ENCODE measurements at regions not wholly inside any gene's neighbourhood (a gene's known extent, or its start where the extent isn't known, plus 50 kb on each side); places are given as distances from the start of the nearest gene placed in this dataset.
A peak's percentile ranks its signal among the peaks of the same experiment; 100 is the strongest.
"Not testable (repeated sequence)": the region's sequence is repeated elsewhere in the genome, so short reads cannot be mapped to it uniquely, and the experiment has no call there.

DNA sequence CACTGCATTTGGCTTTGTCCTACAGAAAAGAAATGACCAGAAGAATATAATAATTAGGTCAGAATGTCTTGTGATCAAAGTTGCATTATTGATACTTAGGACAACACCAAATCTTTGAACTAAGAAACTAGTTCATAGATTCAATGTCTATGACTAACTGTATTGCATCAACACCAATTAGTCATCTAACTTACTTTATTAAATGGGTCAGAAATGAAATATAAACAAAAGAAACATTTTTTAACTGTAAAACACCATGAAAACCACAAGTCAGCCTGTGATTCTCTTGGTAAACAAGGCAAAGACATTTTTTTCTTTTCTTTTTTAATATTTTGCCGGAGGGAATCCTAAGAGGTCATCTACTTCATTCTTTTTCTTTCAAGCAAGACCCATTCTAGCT lies 114.1 kb upstream of the HDDC2 start:
- ATAC-seq (no peak), DNase-seq (ENCODE audit: low spot score) (no peak)
- intact Hi-C loops (cut with DNase I) = no loop called here

DNA sequence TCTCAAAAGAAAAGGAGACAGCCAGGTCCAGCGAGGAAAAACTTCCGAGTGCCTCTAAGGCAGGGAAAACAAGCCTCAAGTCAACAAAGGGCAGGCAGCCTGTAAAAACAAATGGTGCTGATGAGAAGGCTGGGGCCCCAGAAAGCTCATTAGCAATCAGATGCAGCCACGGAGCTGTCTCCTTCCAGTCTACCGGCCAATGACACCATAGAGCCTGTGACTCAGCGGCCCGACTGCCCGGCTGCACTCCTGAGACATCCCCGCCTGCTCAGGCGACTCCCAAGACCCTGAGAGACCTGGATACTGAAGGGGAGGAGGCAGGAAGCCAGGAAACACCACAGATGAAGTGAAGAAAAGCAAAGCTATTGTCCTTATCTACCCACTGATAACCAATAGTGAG lies 120.1 kb upstream of the HDDC2 start:
- intact Hi-C loops (cut with DNase I) = no loop called here
- ATAC-seq (peak; percentile 86), DNase-seq (ENCODE audit: low spot score) (peak; percentile 54)

DNA sequence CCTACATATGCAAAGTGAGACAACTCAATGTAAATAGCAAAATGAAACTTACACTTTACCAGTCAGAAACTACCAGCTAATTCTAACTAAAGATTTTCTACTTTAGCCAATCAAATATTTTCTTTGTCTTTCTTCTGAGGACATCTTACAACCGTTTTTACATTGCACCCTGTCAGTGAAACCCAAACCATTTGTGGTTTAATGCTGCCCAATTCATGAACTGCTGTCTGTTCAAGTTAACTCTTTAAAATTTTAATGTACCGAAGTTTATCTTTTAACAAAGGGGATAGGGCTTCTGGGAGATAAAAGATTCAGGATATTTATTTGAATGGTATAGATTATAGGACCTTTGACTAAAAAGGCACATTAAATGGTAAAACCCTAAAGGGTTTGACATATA lies 121.3 kb upstream of the HDDC2 start:
- DNase-seq (ENCODE audit: low spot score) = no peak
- intact Hi-C loops (cut with DNase I) = no loop called here
- ATAC-seq = no peak

DNA sequence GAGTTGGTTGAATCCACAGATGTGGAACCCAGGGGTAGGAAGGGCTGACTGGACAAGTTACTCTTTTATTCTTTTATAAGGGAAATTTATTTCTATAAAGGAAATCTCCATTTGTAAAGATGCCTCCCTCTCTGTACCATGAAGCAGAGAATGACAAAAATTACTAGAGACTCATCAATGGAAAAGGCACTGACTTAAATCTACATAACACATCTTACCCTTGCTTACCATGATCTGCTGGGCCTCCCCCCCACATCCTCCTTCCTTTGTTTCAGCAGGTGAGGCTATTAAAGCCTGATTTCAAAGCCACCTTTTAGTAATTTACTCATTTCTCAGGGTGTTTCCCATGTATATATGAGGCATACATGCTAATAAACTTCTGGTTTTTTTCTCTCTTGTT lies 130.2 kb upstream of the HDDC2 start:
- no peak for DNase-seq (ENCODE audit: low spot score)
- ATAC-seq = no peak
- intact Hi-C loops (cut with DNase I) = no loop called here

DNA sequence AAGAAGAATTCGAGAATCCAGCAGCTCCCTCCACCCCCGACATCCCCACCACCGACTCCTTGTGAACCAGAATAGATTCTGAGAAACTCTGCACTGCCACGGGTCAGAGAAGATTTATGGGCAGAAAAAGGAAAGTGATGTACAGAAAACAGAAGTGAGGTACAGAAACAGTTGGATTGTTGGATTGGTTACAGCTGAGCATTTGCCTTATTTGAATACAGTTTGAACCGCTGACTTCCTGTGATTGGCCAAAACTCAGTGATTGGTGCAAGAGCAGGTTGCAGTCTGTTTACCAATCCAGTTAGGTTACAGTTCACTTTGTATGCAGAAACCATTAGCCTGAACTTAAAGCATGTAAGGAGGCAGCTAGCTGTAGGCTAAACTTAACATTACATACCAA lies 131.2 kb upstream of the HDDC2 start:
- intact Hi-C loops (cut with DNase I) = no loop called here
- DNase-seq (ENCODE audit: low spot score) = no peak
- ATAC-seq = no peak

DNA sequence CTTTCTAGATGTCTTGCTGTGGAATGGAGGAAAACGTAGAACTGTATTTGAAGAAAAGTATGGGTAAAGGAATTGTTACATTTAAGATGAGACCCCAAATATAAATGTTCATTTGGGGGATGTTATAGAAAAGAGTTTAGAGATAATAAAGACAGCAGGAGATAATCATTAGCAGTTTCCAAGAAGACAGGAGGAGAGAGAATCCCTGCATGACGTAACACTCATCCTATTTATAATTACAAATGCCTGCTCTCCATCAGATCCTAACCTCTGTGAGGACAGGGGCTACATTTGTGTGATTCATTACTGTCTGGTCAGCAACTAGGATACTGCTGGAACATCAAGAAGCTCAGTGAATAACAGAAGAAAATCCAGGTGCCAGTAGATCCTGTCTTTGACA lies 133.0 kb upstream of the HDDC2 start:
- intact Hi-C loops (cut with DNase I) = no loop called here
- ATAC-seq = no peak
- no peak for DNase-seq (ENCODE audit: low spot score)

DNA sequence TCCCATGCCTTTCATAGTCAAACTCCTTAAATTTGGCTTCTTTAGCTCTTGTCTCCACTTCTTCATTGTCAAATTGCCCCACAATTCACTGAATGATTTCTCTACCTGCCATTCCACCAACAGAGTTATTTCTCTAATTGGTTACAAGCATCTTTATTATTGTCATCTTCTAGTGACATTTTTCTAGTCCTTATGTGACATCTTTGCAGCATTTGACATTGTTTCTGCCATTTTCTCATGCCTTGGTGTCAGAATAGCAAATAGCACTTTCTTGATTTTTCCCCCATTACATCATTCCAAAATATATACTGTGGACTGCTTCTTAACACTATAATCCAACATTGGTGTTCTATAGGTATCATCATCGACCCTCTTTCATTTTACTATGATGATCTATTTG lies 137.7 kb upstream of the HDDC2 start:
- DNase-seq (ENCODE audit: low spot score) (no peak), ATAC-seq (no peak)
- intact Hi-C loops (cut with DNase I) = no loop called here

DNA sequence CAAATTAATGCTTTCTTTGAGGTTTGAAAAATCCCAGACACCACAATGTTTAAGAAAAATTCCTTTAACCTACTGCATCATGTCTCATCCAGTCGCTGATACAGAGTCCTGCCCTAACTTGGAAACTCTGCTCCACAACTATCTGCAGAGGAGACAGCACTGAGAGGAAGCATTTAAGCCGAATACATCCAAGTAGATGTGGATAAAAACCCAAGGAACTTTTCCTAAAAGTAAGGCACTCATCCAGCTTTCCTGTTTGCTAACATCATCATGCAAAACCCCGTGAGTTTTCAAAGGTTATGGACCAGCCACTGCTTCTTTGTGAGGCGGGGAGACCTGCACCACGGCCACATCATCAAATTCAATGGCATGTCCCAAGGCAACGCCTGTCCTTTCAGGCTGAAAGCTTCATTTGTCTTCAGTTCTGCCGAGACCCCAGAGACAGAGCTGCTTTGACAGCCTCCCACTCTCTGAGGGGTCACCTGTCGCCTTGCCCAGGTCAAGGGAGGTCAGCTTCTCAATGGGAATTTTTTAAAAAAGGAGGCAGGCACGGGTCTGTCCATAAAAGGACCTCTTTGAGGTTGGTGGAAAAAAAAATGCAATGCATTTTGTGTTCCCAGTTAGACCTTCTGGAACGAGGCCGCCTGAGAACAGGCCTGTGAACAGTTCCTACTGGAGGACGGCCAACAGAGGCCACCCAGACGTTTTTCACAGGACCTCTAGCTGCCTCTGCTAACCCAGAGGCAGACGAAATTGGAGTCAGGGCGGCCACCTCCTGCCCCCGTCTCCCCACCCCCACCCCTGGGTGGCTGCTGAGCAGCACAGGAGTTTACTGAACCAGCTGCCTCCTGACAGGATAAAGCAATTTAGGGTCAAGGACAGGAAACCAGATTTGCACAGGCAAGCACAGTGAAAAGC lies 142.5 kb upstream of the HDDC2 start:
- peak; percentile 95 for ATAC-seq
- DNase-seq (ENCODE audit: low spot score) = peak; percentile 73
- intact Hi-C loops (cut with DNase I) = no loop called here

DNA sequence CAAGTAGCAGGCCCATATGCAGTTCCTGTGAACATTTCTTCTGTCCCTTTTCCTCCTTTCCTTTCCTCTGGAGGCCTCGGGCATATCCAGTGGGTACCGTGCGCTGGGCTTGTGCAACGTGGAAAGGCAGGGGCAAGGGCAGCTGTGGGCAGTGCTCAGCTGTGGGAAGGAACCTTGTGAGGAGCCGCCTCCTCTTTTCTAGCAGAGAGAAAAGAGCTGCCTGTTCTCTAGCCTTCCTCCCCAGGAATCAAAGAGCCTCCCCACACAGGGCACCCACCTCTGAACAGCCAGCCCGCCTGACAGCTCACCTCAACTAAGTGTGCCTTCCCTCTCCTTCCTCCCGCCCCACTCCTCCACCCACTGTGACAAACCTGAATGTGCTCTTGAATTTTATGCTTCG lies 143.3 kb upstream of the HDDC2 start:
- DNase-seq (ENCODE audit: low spot score) (no peak), ATAC-seq (peak; percentile 6)
- intact Hi-C loops (cut with DNase I) = no loop called here

DNA sequence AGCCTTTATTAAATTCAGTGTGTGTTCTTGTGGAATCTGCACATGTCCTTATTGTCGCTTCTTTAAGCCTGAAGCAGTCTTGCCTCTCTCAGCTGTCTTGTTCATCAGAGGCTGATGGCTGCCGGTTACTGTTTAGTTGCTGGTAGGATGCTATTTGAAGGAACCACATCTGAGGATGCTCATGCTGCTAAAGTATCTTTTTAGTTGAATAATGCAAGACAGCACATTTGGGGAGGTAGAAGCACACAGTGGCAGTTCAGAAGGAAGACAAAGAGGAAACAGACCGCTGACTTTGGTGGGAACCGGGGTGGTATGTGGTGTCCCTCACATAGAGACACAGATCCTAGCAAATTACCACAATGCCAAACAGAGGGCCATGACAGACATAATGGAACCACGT lies 144.2 kb upstream of the HDDC2 start:
- ATAC-seq (no peak), DNase-seq (ENCODE audit: low spot score) (no peak)
- intact Hi-C loops (cut with DNase I) = no loop called here

DNA sequence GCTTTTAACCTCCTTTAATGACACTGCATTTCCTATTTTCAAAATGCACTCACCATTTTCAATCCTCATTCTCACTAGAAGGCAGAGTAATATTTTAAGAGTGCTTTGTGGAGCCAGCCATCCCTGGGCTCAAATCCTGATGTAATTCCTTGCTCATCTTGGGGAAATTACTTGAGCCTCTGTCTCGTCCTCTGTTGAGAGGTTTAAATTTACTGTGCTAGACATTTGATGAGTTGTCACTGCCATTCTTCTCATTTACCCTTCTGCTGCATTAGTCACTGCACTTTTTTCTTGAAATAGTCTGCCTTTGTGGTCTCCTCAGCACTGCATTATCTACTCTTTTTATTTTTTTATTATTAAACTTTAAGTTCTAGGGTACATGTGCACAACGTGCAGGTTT lies 150.0 kb upstream of the HDDC2 start:
- ATAC-seq (no peak), DNase-seq (ENCODE audit: low spot score) (no peak)
- intact Hi-C loops (cut with DNase I) = no loop called here

DNA sequence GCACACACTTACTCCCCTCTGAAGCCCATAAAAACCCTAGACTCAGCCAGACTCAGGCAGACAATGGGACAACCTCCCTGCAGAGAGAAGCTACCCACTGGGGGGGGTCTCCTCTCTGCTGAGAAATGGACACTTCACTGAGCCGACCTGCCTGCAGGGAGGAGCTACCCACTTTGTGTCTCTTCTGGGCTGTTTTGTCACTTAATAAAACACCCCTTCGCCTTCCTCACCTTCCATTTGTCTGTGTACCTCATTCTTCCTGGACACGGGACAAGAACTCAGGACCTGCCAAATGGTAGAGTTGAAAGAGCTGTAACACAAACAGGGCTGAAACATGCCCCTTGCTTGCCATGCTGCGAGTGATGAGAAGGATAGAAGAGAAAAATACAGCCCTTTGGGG lies 151.7 kb upstream of the HDDC2 start:
- ATAC-seq (no peak), DNase-seq (ENCODE audit: low spot score) (no peak)
- intact Hi-C loops (cut with DNase I) = no loop called here

DNA sequence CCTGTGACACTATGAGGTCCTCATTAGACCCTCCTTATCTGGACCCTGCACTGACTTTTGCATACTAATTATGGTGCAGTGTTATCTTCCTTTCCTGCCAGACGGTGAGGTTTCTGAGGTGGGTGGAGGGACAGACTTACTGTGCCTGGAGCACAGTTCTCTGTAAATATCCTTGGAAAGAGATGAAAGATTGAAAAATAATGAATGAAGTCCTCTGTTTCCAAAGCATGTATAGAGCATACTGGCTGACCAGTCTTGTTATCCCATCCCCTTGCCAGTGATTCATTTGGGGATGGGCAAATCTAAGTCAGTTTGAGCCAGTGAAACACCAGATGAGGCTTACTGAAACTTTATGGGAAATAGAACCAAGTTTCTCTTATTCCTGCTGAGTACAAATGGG lies 152.6 kb upstream of the HDDC2 start:
- ATAC-seq = no peak

DNA sequence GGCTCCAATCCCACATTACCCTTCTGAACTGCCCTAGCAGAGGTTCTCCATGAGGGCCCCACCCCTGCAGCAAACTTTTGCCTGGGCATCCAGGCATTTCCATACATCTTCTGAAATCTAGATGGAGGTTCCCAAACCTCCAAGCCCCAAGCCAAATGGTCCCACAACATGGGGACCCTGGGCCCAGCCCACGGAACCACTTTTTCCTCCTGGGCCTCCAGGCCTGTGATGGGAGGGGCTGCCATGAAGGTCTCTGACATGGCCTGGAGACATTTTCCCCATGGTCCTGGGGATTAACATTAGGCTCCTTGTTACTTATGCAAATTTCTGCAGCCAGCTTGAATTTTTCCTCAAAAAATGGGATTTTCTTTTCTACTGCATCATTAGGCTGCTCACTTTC lies 156.7 kb upstream of the HDDC2 start:
- DNase-seq (ENCODE audit: low spot score); intact Hi-C loops (cut with DNase I); ATAC-seq: not testable (repeated sequence)

More for the DNA sequence above, 152.6 kb upstream of the HDDC2 start:
- intact Hi-C loops (cut with DNase I) = no loop called here
- no peak for DNase-seq (ENCODE audit: low spot score)

DNA sequence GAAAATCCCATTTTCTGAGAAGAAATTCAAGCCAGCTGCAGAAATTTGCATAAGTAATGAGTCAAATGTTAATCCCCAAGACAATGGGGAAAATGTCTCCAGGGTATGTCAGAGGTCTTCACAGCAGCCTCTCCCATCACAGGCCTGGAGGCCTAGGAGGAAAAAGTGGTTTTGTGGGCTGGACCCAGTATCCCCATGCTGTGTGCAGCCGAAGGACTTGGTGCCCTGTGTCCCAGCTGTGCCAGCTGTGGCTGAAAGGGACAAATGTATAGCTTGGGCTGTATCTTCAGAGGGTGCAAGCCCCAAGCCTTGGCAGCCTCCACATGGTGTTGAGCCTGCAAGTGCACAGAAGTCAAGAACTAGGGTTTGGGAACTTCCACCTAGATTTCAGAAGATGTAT lies 163.6 kb upstream of the HDDC2 start:
- ATAC-seq; DNase-seq (ENCODE audit: low spot score); intact Hi-C loops (cut with DNase I): not testable (repeated sequence)

DNA sequence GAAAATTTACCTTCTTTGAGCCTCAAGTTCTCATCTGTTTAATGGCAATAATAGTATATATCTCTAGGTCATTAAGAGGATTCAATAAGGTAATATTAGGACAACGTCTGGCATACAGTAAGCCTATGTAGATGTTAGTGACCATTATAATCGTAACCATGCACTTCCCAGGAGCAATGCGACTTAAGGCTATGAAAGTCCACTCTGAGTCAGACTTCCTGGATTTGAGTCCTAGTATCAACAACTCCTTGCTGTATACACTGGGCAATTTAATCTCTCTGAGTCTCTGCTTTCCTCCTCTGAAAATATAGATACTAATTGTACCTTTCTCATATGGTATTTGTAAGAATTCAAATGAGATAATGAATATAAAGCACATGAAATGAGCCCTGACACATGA lies 168.1 kb upstream of the HDDC2 start:
- intact Hi-C loops (cut with DNase I) = no loop called here
- DNase-seq (ENCODE audit: low spot score) (no peak), ATAC-seq (no peak)

DNA sequence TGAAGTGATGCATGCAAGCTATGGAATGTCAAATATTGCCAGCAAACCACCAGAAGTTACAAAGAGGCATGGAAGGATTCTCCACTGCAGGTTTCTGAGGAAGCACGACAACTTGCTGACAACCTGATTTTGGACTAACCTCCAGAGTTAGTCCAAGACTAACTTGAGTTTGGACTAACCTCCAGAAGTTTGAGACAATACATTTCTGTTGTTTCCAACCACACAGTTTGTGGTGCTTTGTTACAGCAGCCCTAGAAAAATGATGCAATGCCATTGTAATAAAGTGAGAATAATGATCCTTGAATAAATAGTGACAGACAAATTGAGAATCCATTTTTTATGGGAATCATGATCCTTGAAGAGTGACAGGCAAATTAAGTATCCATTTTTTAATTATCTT lies 169.9 kb upstream of the HDDC2 start:
- intact Hi-C loops (cut with DNase I) = no loop called here
- DNase-seq (ENCODE audit: low spot score) = no peak
- ATAC-seq = no peak

DNA sequence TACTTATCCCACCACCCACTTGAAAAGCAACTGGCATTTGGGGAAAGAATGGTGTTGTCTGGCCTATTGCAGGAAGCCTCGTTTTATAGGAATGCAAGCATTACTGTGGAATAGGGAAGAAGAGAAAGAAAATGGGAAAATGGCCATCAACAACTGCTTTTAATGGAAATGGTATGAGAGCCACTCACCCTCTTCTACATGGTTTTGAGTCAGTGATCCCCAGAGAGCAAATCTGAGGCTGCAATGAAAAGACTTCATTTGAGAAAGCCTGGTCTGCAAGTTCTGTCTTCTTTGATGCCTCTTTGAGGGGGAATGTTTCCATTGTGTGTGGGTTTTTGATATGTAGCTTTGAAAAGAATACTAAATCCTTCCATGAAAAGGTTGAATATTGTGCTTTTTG lies 172.3 kb upstream of the HDDC2 start:
- ATAC-seq = no peak
- DNase-seq (ENCODE audit: low spot score) = no peak
- intact Hi-C loops (cut with DNase I) = loop anchor here (1.0 kb wide), 1 partner anchor 34 kb away; no protein-coding TSS in a partner anchor

DNA sequence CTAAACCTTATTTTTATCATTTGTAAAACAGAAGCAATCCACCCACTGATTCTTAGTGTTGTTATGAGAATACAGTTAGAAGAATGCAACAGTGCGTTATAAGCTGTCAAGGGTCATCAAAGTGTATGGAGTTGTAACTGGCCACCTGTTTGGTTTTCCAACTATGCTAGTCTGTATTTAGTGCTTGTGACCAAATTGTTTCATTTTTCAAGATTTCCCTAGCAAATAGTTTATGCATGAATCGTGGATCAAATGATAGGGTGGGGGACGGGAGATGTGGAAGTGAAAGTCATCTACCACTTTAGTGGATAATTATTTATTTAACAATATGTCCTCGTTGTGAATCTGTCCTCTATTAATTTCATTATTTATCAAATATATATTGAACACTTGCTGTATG lies 175.4 kb upstream of the HDDC2 start:
- intact Hi-C loops (cut with DNase I) = no loop called here
- ATAC-seq = no peak
- no peak for DNase-seq (ENCODE audit: low spot score)

DNA sequence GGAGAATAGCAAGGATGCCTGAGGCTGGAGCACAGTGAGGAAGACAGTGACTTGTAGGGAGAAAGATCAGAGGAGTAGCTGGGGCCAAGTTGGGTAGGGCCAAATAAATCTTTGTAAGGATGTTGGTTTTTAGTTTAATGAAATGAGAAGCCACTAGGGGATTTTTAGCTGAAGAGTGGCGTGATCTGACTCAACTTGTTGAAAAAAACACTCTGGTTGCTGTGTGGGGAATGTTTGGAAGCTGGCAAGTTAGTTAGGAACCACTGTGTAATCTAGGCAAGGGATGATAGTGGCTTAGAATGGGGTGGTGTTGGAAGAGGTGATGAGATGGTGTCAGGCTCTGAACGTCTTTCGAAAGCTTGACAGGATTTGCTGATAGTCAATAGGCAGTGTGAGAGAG lies 176.1 kb upstream of the HDDC2 start:
- intact Hi-C loops (cut with DNase I) = no loop called here
- ATAC-seq (peak; percentile 15), DNase-seq (ENCODE audit: low spot score) (no peak)

DNA sequence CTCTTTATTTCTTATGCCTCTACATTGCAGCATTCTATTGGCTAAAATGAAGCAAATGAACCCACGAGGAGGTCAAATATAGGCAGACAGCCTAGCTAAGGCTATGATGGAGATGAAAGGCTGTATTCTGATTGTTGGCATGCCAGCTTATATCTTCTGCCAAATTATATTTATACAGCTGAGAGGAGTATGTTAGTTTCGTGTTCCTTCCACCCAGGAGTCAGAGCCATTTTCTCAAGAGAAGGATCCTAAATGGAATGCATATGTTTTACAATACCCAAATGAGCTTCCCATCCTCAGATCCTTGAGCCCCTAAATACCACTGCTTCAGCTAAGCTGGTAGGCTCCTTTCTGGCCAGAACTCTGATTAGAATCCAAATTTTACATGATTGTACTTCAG lies 178.4 kb upstream of the HDDC2 start:
- ATAC-seq (no peak), DNase-seq (ENCODE audit: low spot score) (no peak)
- intact Hi-C loops (cut with DNase I) = no loop called here
